Activated T-helper 17 cell treated with anti-CD3 and anti-CD28 coated beads, Interleukin-2, amount 50 U/mL, for 72 hours (primary cell): ENCODE measurements at regions not wholly inside any gene's neighbourhood (a gene's known extent, or its start where the extent isn't known, plus 50 kb on each side); places are given as distances from the start of the nearest gene placed in this dataset.
A peak's percentile ranks its signal among the peaks of the same experiment; 100 is the strongest.
"Not testable (repeated sequence)": the region's sequence is repeated elsewhere in the genome, so short reads cannot be mapped to it uniquely, and the experiment has no call there.

Source experiments
- ATAC-seq: fragments of 150-1000 bp; cut with Tn5 transposase; replicated peaks from 2 replicates; pipeline ENCODE4 v1.10.0; 2021; ENCODE audit warnings: mild to moderate bottlenecking, moderate library complexity
- H3K27ac Mint-ChIP-seq: one replicate; pipeline ENCODE4 v1.8.0; 2022; ENCODE audit warnings: mixed read lengths
- H3K27me3 Mint-ChIP-seq: one replicate; pipeline ENCODE4 v1.8.0; 2022; ENCODE audit warnings: mixed read lengths
- H3K36me3 Mint-ChIP-seq: one replicate; pipeline ENCODE4 v1.8.0; 2022; ENCODE audit warnings: low read depth, mild to moderate bottlenecking, mixed read lengths
- H3K4me1 Mint-ChIP-seq: one replicate; pipeline ENCODE4 v1.8.0; 2022; ENCODE audit warnings: mixed read lengths
- H3K4me3 Mint-ChIP-seq: one replicate; pipeline ENCODE4 v1.8.0; 2022; ENCODE audit warnings: mild to moderate bottlenecking, mixed read lengths
- H3K9me3 Mint-ChIP-seq: one replicate; pipeline ENCODE4 v1.8.0; 2022; ENCODE audit warnings: mixed read lengths

DNA sequence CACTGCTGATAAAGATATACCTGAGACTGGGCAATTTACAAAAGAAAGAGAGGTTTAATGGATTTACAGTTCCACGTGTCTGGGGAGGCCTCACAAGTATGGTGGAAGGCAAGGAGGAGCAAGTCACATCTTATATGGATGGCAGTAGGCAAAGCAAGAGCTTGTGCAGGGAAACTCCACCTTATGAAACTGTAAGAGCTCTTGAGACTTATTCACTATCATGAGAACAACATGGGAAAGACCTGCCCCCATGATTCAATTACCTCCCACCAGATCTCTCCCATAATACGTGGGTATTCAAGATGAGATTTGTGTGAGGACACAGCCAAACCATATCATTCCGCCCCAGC is 55.4 kb upstream of the NAMPT start:
- not testable (repeated sequence) for H3K36me3 Mint-ChIP-seq, H3K27me3 Mint-ChIP-seq
- Mint-ChIP-seq H3K27ac (peak overlapping the region; percentile 65), H3K4me3 (peak overlapping the region; percentile 1), H3K4me1 (peaks cover 16% of the 10 kb centered on the region), H3K9me3 (peaks cover 19% of the 10 kb centered on the region)
- peak; percentile 21 for ATAC-seq

DNA sequence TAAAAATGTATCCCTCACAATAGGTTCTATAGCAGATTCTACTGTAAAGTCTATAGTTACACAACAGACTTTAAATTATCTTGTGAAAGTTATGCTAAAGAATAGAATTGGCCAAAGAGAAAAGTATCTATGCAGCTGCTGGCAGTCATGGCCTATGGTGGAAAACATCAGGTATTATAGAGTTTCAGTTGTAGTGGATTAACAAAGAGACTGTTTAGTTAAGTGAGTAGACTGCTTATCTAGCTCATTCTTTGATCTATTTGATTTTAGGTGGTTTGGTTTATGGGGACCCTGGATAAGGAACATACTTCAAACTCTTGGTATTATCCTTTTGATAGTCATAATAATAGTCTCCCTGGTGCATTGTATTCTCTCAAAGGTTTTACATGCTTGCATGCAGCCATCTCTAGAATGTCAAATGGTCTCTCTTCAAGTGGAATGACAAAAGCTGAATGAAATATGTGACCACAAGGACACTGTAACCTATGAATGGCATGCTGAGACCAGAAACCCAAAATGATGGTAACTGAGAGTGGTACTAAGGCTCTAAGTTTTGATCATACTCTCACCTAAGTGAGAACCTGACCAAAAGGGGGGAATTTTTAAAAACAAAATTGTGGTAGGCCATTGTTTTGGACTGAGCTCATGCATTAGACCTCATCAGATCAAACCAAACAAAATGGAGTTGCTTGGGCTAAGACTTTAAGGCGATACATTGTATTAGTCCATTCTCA is 54.9 kb upstream of the NAMPT start:
- Mint-ChIP-seq H3K27me3 (no peaks in the 10 kb centered on the region), H3K4me3 (peak overlapping the region; percentile 1), H3K9me3 (peaks cover 18% of the 10 kb centered on the region), H3K36me3 (no peaks in the 10 kb centered on the region), H3K27ac (peak overlapping the region; percentile 65), H3K4me1 (peaks cover 11% of the 10 kb centered on the region)
- ATAC-seq = peak; percentile 79

DNA sequence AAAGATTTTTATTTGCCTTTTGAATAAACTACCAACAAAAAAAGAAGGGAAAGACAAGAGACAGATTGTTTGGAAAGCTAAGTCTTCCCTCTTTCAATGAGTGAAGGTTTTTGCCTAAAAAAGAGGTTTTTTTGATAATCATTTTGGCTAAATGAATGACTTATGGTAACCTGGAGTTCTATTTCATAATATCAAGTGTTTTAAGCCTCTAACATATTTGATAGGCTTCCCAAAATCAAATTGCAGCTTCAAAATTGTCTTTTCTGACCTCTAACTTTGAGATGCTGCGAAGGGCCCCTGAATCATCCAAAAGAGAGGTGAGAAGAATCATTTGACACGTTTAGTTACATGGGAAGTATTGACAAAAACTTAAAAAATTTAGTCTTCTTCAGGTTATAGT is 53.0 kb upstream of the NAMPT start:
- H3K36me3 Mint-ChIP-seq = no peaks in the 10 kb centered on the region
- peaks cover 9% of the 10 kb centered on the region for H3K9me3 Mint-ChIP-seq
- no peak for ATAC-seq
- H3K27me3 Mint-ChIP-seq = no peaks in the 10 kb centered on the region
- H3K27ac Mint-ChIP-seq = no peak overlapping the region
- H3K4me1 Mint-ChIP-seq = no peaks in the 10 kb centered on the region
- no peak overlapping the region for H3K4me3 Mint-ChIP-seq

DNA sequence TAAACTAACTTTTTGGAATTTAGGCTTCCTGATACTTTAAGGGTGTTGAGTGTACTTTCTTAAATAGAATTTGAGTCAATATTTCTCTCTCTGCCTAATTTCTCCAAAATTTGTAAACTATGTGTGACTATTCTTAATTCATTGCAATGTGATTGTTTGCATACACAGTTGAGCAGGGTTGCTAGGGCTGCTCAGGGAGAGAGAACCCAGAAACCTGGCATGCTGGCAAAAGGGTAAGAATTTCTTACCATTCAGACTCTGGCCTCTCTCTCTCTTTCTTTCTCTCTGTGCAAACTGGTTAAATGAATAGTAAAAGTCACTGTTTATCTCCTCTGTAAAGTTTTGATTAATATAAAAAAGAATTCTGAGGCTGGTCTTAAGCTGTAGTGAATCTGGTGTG is 51.0 kb upstream of the NAMPT start:
- no peak overlapping the region for H3K27ac Mint-ChIP-seq
- no peaks in the 10 kb centered on the region for H3K4me1 Mint-ChIP-seq
- ATAC-seq = no peak
- no peaks in the 10 kb centered on the region for H3K36me3 Mint-ChIP-seq
- no peaks in the 10 kb centered on the region for H3K9me3 Mint-ChIP-seq
- H3K4me3 Mint-ChIP-seq = no peak overlapping the region
- no peaks in the 10 kb centered on the region for H3K27me3 Mint-ChIP-seq
